CD4-positive, alpha-beta T cell treated with Interleukin-15 for 1 hour (primary cell): ENCODE measurements at regions not wholly inside any gene's neighbourhood (a gene's known extent, or its start where the extent isn't known, plus 50 kb on each side); places are given as distances from the start of the nearest gene placed in this dataset.

Experiments used
- DNase-seq: peaks from one replicate; pipeline ENCODE4 v3.0.0-alpha.2; 2020

GRCh38 chr3:87390821-87391220 lies 114.4 kb upstream of the POU1F1 start:
- DNase-seq = no peak

GRCh38 chr3:87390353-87390752 lies 114.0 kb upstream of the POU1F1 start:
- no peak for DNase-seq

- no peak for DNase-seq
These were observed 98.9 kb upstream of the POU1F1 start for GRCh38 chr3:87375231-87375682.

- no peak for DNase-seq
These were observed 93.6 kb upstream of the POU1F1 start for GRCh38 chr3:87370007-87370406.

- DNase-seq = no peak
These were observed 91.4 kb upstream of the POU1F1 start for GRCh38 chr3:87367736-87368135.

GRCh38 chr3:87363721-87364120 lies 87.3 kb upstream of the POU1F1 start:
- no peak for DNase-seq

GRCh38 chr3:87361956-87362355 lies 85.6 kb upstream of the POU1F1 start:
- no peak for DNase-seq

GRCh38 chr3:87361271-87361670 lies 84.9 kb upstream of the POU1F1 start:
- no peak for DNase-seq

GRCh38 chr3:87359826-87360225 lies 83.4 kb upstream of the POU1F1 start:
- no peak for DNase-seq

GRCh38 chr3:87359025-87359424 lies 82.6 kb upstream of the POU1F1 start:
- DNase-seq = no peak

- no peak for DNase-seq
These were observed 81.7 kb upstream of the POU1F1 start for GRCh38 chr3:87358066-87358465.

- no peak for DNase-seq
These were observed 78.0 kb upstream of the POU1F1 start for GRCh38 chr3:87354398-87354797.

GRCh38 chr3:87351937-87352336 lies 75.6 kb upstream of the POU1F1 start:
- DNase-seq = no peak

GRCh38 chr3:87350367-87351199 lies 74.2 kb upstream of the POU1F1 start:
- peak; percentile 23 for DNase-seq

GRCh38 chr3:87349833-87350232 lies 73.4 kb upstream of the POU1F1 start:
- DNase-seq = no peak

- DNase-seq = no peak
These were observed 60.4 kb upstream of the POU1F1 start for GRCh38 chr3:87336761-87337160.

- no peak for DNase-seq
These were observed 59.5 kb upstream of the POU1F1 start for GRCh38 chr3:87335931-87336330.

GRCh38 chr3:87333393-87333892 lies 57.1 kb upstream of the POU1F1 start:
- no peak for DNase-seq

- no peak for DNase-seq
These were observed 56.4 kb upstream of the POU1F1 start for GRCh38 chr3:87332789-87333188.

- DNase-seq = no peak
These were observed 52.7 kb upstream of the POU1F1 start for GRCh38 chr3:87329065-87329464.
